GM18517 (cell line): ENCODE measurements at regions not wholly inside any gene's neighbourhood (a gene's known extent, or its start where the extent isn't known, plus 50 kb on each side); places are given as distances from the start of the nearest gene placed in this dataset.

Experiments
- ATAC-seq: cut with Tn5 transposase; IDR thresholded peaks from one replicate; pipeline ENCODE4 v1.9.1; 2021; ENCODE audit warnings: mild to moderate bottlenecking, moderate library complexity; ENCODE audit not compliant: unreplicated experiment

DNA sequence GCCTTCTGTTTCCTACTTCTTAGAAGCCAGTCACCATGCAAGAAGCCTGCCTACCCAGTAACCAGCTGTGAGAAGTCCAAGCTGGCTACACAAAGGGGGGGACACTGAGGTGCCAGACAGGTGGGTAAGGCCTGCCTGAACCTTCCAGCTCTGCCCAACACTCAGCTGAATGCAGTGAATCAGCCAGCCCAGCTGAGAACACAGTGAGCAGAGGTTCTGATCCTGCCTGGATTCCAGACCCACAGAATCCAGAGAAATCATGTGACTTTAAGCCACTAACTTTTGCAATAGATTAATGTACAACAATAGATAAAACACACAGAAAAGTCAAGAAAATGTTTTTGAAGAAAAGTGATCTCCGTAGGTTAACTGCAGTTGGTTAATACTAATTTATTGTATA lies 151.7 kb downstream of the EFNB2 start:
- no peak for ATAC-seq

DNA sequence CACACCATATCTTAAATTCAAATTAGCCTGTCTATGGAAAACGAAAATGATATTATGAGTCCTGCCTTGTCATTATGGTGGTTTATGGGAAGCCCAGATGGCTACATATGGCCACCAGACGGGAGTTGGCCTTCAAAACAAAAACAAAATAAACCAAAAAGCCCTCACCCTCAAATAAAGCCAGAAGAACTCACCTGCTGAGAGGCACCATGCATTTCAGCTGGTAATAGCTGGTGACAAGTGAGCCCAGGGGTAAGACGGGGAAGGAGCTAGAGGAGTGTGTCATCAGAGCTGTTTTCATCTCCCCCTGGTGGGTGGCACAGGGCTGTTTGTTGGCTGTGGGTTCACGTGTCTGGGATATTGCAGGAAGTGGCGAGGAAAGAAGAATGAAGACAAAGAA lies 152.9 kb downstream of the EFNB2 start:
- ATAC-seq: no peak

DNA sequence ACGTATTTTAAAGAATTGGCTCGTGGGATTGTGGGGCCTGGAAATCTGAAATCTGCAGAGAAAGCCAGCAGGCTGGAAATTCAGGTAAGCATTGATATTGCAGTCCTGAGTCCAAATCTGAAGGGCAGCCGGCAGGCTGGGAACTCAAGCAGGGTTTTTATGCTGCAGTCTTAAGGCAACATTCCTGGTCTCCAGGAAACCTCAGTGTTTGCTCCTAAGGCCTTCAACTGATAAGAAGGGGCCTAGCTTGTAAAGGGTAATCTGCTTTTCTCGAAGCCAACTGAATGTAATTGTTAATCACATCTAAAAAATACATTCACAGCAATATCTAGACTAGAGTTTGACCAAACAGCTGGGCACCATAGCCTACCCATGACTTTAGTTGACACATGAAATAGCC lies 154.4 kb downstream of the EFNB2 start:
- ATAC-seq: no peak

DNA sequence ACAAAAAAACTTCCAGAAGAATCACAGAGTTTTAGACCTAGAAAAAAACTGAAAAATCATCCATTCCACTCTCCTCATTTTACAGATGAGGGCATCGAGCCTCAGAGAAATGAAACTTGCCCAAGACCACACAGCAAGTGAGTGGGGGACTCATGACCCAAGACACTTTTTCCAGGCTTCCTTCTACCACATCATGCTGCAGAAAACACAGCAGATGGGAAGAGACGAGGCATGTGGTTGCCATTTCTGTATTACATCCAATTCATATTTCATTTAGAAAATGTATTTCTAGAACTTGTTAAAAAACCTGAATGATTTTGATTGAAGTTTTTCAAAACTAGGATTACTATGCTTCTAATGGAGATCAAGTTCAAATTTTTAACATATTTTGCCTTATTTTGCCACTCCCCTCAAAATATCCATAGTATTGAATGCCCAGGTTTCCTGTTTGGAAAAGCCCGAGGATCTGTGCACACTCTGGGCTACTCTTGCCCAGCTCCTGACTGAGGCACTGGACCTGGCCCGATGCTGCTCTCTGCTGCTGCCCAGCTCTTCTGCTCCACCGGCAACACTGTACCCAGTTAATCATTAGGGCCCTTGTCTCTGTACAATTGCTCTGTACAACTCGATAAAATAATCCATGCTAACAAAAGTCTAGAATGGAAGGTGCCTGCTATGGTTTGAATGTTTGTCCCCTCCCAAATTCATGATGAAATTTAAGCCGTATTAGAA lies 157.4 kb downstream of the EFNB2 start:
- no peak for ATAC-seq

DNA sequence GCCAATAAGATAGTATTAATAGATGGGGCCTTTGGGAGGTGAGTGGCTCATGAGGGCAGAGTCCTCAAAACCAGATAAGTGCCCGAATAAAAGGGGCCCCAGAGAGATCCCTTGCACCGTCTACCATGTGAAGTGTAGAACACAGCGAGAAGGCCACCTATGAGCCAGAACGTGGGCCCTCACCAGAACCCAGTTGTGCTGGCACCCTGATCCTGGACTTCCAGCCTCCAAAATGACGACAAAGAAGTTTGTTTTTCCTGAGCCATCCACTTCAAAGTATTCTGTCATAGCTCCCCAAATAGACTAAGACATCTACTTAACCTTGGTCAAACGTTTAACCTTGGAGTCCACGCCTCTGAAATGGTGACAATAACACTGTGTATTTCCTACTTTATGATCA lies 158.1 kb downstream of the EFNB2 start:
- ATAC-seq: no peak

DNA sequence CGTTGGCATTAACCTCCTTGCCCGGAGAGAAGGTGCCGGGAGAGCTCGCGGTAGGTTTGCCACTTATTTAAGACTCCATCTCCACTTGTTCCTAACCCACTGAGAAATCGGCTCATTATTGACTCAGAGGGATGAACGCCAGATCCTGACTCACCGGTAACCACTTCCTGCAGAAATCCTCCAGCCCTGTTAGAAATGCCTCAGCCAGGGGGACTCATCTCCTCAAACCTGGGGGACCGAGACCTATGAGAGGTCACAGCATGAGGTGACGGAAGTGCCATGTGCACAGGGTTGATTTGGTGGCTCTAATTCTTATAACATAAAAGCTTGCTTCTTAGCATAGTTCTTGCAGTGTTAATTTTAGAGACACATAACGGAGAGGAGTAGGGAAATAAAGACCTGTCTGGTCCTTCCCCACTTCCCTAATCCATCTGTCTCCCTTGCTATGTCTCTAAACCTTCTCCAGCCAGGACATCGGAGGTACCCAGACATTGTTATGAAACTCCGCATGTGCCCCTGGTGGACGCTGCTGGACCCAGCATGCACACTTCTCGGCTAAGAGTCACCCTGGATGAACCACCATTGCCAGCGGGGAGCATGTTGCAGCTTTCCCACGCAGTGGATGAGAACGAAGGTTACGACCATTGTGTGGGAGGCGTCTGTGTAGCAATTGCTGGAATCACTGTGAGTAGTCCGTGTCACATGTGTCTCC lies 158.9 kb downstream of the EFNB2 start:
- ATAC-seq: no peak

DNA sequence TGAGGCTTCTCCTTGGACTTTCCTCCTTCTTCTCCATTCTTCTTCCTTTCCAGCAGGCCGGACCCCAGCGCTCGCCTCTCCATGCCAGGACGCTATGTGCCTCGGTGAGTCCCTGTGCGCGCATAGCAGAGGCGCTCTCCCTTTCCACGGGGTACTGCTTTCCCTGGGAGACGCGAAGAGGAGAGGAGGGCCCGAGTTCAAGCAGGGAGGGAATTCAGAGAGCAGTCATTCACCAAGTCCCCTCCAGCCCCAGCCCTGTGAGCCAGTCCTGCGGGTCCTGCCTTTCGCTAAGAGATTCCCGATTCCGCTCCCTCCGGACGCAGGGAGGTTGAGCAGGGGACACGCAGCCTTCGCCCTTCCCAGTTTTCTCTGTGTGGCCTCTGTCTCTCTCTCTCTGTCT lies 160.4 kb downstream of the EFNB2 start:
- ATAC-seq: no peak

DNA sequence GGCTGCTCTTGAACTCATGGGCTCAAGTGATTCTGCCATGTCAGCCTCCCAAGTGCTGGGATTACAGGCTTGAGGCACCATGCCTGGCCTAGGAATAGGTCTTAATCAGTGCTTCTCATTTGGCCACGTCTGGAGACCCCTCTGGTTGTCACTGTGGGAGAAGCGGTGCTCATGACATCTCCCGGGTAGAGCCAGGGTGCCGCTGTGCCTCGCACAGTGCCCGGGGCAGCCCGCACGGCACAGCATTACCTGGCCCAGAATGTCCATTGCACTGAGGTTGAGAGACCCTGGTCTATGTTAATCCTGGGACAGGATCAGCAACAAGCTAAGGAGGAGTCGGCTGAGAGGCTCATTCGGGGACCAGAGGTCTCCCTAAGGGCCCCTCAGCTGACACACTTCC lies 160.8 kb downstream of the EFNB2 start:
- no peak for ATAC-seq

DNA sequence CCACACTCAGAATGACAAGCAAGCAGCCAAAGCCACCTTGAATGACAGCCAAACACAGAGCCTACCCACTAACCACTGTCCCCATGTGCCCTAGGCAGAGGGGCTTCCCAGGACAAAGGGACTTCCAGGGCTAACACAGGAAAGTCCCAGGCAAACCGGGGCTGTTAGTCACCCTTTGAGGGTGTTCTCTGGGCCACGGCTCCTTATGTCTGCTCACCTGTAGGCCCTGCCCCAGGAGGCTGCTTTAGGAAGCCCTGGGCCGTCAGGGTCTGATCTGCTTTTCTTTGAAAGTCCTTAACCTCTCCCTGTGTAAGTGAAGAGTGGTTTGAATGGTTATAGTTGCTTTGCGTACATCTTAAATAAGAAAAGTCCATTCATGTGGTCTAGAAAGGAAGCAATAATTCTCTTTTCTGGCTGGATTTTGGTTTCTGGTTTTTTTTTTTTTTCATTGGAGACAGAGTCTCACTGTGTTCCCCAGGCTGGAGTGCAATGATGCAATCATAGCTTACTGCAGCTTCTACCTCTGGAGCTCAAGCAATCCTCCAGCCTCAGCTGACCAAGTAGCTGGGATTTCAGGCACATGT lies 161.4 kb downstream of the EFNB2 start:
- ATAC-seq: peak; percentile 68

DNA sequence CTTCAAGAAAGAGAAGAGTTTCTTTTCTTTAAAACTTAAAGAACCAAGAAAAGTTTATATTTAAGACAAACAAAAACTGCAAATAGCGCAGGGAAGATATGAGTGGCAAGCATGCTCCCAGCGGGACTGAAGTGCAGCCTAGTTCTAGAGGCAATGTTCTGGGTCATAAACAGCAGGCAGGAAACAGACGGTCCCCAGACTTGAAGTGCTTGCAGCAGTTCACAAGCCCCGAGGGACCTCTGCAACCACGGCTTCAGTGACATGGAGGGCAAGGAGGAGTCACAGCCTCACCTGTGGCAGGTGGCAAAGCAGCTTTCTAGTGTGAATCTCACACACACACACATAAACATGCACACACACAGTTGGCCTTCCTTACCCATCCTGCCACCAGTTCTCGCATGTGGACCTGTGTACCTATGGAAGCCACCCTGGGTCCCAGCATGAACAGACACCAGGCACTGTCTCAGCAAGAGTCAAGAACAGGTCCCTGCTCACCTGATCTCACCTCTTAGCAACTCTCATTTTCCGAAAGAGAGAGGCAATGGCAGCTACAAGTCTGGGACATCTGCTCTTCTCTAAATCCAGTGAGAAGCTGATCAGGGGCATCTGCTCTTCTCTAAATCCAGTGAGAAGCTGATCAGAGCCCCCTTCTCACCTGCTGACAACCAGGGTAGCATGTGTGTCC lies 162.0 kb downstream of the EFNB2 start:
- ATAC-seq: peak; percentile 68

DNA sequence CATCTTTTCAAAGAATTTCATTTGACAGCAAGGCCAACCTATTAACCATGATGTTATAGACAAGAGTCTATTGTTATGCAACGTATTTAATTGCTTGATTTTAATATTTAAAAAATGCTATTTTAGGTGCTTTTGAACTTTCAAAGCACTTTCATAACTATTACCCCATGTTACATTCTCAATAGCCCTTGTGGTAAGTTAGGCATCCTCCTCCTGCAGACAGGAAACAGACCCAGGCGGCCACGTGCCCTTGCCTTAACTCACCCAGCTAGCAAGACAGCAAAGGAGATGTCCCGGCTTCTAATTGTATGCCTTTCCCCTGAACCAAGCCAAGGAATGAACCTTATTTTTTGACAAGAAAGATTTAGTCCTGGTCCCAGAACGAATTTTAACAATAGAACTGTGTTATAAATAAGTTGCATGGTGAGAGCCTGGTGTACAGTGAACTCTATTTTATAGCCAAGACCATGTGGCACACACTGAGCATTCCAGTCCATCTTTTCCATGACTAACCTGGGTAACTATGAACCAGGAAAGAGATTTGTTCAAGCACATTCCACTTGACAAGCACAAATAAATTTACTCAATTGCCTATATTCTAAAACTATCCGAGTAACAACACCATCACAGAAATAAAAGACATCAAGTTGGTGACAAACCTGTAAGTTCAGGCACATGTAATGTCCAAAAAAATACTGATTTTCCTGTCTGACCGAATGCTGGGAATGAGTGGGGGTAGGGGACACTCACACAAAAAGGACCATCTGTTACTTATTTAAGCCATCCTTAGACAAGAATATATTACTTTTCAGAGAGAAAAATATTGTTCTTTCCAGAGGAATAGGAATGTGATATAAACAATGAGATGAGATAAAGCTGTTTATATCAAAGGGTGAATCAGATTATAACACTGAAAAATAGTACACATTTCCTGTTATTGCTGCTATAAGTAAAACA lies 163.0 kb downstream of the EFNB2 start:
- ATAC-seq: peak; percentile 50

DNA sequence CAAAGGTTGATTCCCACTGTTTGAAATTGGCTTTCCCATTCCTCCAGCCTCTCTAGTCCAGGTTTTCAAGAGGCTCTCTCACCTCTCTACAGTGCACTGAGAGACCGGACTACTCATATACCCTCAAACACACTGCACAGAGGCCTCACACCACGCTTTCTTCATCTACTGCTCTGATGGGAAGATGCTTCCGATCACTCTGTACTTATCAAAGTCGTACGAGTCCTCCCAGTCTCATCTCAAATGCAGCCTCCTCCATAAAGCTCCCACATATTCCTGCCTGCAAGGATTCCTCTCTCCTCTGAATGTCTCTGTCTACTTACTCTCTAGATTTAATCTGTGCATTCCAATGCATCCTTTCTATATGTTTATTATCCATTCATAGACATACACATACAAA lies 164.4 kb downstream of the EFNB2 start:
- no peak for ATAC-seq

DNA sequence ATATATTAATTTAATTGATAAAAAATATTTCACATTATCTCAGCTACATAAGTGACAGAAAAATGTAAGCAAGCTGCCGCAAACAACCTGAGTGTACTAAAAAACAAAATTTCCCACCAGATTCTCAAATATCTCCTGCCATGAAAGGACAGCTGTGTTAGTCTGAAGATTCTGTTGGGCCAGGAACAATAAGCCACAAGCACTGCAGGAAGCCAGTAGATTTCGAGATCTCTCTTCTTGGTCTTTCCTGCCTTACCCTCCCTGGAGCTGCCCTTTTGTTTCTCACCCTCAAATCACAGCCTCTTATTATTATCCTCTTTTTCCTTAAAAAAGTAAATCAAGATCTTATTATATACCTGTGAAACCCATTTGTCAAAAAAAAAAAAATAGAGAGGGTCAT lies 165.6 kb downstream of the EFNB2 start:
- ATAC-seq: no peak

DNA sequence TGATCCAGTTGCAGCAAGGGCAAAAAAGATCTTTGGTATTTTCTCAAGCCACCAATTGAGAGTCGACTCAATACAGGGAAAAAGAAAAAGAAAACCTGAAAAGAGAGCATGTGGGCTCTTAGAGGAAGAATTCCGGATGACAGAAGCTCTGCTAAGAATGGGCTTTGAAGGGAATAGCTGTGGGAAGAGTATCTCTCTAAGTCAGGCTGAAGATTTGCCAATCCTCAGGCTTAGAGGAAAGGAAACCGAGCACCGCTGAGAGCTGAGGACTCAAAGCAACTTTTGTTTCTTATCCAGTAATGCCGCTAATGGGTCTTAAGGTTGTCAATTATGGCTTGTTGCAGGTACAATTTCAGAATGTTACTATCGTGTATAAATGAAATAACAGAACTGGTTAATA lies 166.4 kb downstream of the EFNB2 start:
- ATAC-seq: no peak

DNA sequence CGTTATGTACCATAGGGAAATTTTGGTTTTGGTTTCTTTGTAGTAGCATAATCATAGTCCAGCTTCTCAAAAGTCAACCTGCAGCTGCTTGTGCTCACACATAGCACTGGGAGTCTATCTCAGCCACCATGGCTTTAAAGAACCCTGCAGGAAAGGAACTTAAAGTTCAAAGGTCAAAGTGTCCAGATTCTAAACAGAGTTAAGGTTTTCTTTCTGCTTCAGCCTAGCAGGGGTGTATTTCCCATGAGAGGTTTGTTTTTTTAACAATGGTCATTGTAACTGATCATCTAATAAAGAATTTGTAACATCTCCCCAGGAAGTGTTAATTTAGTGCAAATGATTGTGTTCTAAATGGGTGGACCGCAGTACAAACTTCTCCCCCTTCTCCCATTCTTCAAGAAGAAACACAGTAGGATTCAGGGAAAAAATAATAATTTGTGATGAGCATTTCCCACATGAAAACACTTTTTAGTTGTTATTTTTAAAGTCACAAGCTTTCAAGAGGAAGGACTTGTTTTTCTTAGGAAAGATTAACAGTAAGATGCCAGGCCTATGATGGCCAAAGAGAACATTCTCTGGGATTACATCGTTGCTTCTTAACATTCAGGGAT lies 168.0 kb downstream of the EFNB2 start:
- peak; percentile 73 for ATAC-seq

DNA sequence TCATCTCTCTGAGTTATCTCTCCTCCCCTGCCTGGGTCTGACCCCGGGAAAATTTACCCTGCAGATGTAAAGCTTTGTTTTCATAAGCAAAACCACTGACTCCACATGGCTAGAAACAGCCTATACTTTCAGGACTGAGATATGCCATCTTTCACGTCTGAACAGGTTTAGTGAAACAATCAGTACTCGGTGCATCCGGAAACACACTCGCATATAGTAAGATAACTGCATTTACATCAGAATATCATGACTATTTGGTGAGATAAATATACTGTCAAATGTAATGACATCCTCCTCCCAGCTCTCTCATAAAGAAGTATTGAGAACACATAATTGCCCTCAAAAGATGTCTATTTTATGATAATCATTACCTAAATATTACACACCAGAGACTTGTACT lies 172.8 kb downstream of the EFNB2 start:
- ATAC-seq: no peak

DNA sequence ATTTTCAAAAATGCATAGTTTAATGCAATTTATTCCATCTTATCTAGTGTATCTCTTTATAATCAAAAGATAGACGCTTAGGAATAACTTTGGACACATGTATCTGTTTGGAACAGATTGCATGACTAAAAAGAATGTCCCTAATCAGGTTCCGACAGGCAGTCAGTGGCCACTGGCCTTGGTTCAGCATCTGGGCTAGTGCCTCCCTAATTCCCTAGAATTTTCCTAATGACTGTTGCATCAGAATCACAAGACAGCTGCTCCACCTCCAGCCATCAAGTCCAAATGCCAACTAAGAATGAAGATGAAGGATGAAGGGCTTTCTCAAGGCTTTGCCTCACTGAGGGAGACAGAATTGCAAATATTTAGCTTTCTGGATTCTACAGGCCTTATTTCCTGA lies 173.8 kb downstream of the EFNB2 start:
- ATAC-seq: no peak

DNA sequence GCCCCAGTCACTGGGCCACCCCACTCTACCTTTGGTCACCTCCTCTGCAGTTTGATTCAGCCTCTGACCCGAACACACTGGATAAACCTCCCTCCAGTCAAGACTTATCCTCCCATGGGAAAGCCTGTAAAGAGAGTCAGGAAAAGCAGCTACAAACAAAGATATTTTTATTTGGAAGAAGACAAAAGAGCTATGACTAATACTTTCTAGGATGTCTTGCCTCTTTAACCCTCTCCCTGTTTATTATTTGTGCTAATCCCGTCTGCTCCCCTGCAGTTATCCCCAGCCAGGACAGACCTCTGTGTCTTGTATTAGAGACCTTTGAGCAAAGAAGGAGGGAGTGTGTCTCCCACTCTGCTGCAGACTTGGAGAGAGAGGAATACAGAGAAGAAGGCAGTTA lies 178.3 kb downstream of the EFNB2 start:
- ATAC-seq: no peak

DNA sequence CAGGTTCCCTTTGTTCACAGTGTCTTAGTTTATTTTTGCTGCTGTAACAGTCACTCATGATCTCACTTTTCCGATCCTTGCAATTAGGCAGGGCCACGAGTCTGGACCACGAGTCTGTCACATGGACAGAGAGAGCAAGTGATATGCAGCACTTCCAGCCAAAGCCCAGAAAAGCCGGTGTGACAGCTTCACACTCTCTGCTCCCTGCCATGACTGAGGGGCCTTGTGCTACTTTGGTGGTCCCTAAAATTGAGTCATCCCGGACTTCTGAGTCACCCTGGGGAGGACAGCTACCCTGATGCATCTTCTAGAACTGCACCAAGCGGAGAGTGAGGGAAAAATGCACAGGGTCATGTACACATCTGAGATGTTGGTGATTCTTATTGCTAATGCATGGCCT lies 179.6 kb downstream of the EFNB2 start:
- no peak for ATAC-seq

DNA sequence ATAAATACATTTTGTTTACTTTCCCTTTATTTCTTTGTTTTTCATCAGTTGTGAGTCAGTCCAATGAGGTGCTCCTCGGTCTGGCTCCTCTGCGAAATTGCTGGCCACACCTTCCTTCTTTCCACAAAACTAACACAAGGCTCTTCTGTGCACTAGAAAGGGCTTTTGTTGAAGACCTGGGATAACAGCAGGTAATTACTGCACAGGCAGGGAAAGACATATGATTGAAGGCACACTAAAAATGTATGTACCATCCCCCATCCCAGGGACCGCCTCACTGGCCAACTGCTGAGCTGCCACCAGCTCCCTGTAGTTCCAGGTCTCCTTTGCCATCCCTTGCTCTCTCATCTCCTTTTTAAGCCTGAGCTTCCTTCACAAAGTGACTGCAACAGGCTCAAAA lies 180.5 kb downstream of the EFNB2 start:
- no peak for ATAC-seq
